Gastrocnemius medialis (tissue), 4 donors: ENCODE measurements at regions not wholly inside any gene's neighbourhood (a gene's known extent, or its start where the extent isn't known, plus 50 kb on each side); places are given as distances from the start of the nearest gene placed in this dataset.

Source experiments
- CTCF ChIP-seq, 5 experiments: fragments of 450-650 bp in 3 of 5; fragments of 200-600 bp in 2 of 5; sonication (generic) in 2 of 5; IDR thresholded peaks in 4 of 5; conservative IDR thresholded peaks in 1 of 5; 1 replicate in 4 of 5; 2 replicates in 1 of 5; pipeline ENCODE4 v1.5.1; 2016 to 2019; ENCODE audit warnings: antibody characterized with exemption in 5 of 5, mild to moderate bottlenecking in 3 of 5, moderate library complexity in 3 of 5
- POLR2A ChIP-seq, 2 donors: fragments of 450-650 bp; IDR thresholded peaks; one replicate each; pipeline ENCODE4 v1.6.1; 2017; ENCODE audit warnings: antibody characterized with exemption in 2 of 2, mild to moderate bottlenecking in 2 of 2, moderate library complexity in 2 of 2

- TF ChIP-seq CTCF (IDR thresholded peaks at IDR 0.05 in 4 of 5, conservative IDR thresholded peaks at IDR 0.05 in 1 of 5) = no peak
- TF ChIP-seq POLR2A (IDR thresholded peaks at IDR 0.05) = no peak
These were observed 251.1 kb upstream of the SOX4 start for GRCh38 chr6:21342501-21342900.
